HL-60 (cell line): ENCODE measurements at regions not wholly inside any gene's neighbourhood (a gene's known extent, or its start where the extent isn't known, plus 50 kb on each side); places are given as distances from the start of the nearest gene placed in this dataset.
"Not testable (repeated sequence)": the region's sequence is repeated elsewhere in the genome, so short reads cannot be mapped to it uniquely, and the experiment has no call there.

ENCODE experiments used
- GABPA ChIP-seq: IDR thresholded peaks from 2 replicates; pipeline ENCODE4 v1.6.1; 2012; ENCODE audit warnings: low read depth
- POLR2AphosphoS5 ChIP-seq: IDR thresholded peaks from 2 replicates; pipeline ENCODE4 v1.6.1; 2012; ENCODE audit warnings: low read depth
- SPI1 ChIP-seq: IDR thresholded peaks from 2 replicates; pipeline ENCODE4 v1.6.1; 2012; ENCODE audit warnings: low read depth, mild to moderate bottlenecking, borderline replicate concordance
- TF ChIP-seq, protein P1 (sequence below): IDR thresholded peaks from one replicate; pipeline ENCODE4 v1.5.1; 2011; ENCODE audit warnings: low read length, control low read depth, inconsistent platforms; ENCODE audit not compliant: insufficient read depth
- TF ChIP-seq, protein P2 (sequence below): IDR thresholded peaks from 2 replicates; pipeline ENCODE4 v1.6.1; 2012; ENCODE audit warnings: low read depth; ENCODE audit not compliant: insufficient replicate concordance

DNA sequence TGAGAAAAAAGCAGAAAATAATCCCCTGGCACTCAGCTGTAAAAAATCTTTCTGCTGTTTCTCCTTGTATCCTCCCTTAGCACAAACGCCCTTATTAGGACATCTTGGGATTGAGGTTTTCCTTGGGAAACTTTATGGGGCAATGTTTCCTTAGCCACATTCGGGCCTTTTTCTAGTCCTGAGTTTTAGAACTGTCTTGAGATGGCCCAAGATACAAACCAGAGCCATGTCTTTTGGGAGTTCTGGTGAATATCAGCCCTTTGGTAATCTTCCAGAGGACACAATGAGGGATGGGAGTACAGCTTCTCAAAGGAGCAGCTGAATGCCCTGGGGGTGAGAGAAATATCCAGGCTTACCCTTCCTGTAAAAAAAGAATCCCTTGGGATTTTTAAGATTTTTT lies 182.1 kb downstream of the LIPI start:
- not testable (repeated sequence) for TF ChIP-seq POLR2AphosphoS5, GABPA, SPI1
- TF ChIP-seq, protein P1, sequence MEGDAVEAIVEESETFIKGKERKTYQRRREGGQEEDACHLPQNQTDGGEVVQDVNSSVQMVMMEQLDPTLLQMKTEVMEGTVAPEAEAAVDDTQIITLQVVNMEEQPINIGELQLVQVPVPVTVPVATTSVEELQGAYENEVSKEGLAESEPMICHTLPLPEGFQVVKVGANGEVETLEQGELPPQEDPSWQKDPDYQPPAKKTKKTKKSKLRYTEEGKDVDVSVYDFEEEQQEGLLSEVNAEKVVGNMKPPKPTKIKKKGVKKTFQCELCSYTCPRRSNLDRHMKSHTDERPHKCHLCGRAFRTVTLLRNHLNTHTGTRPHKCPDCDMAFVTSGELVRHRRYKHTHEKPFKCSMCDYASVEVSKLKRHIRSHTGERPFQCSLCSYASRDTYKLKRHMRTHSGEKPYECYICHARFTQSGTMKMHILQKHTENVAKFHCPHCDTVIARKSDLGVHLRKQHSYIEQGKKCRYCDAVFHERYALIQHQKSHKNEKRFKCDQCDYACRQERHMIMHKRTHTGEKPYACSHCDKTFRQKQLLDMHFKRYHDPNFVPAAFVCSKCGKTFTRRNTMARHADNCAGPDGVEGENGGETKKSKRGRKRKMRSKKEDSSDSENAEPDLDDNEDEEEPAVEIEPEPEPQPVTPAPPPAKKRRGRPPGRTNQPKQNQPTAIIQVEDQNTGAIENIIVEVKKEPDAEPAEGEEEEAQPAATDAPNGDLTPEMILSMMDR: not testable (repeated sequence)
- TF ChIP-seq, protein P2, sequence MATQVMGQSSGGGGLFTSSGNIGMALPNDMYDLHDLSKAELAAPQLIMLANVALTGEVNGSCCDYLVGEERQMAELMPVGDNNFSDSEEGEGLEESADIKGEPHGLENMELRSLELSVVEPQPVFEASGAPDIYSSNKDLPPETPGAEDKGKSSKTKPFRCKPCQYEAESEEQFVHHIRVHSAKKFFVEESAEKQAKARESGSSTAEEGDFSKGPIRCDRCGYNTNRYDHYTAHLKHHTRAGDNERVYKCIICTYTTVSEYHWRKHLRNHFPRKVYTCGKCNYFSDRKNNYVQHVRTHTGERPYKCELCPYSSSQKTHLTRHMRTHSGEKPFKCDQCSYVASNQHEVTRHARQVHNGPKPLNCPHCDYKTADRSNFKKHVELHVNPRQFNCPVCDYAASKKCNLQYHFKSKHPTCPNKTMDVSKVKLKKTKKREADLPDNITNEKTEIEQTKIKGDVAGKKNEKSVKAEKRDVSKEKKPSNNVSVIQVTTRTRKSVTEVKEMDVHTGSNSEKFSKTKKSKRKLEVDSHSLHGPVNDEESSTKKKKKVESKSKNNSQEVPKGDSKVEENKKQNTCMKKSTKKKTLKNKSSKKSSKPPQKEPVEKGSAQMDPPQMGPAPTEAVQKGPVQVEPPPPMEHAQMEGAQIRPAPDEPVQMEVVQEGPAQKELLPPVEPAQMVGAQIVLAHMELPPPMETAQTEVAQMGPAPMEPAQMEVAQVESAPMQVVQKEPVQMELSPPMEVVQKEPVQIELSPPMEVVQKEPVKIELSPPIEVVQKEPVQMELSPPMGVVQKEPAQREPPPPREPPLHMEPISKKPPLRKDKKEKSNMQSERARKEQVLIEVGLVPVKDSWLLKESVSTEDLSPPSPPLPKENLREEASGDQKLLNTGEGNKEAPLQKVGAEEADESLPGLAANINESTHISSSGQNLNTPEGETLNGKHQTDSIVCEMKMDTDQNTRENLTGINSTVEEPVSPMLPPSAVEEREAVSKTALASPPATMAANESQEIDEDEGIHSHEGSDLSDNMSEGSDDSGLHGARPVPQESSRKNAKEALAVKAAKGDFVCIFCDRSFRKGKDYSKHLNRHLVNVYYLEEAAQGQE: not testable (repeated sequence)
